Activated T-cell treated with anti-CD3 and anti-CD28 coated beads, Interleukin-2, amount 50 U/mL, for 72 hours (primary cell): ENCODE measurements at regions not wholly inside any gene's neighbourhood (a gene's known extent, or its start where the extent isn't known, plus 50 kb on each side); places are given as distances from the start of the nearest gene placed in this dataset.

ENCODE experiments used
- ATAC-seq, 2 donors: fragments of 150-1000 bp; cut with Tn5 transposase; replicated peaks in 1 of 2; 2 replicates each; pipeline ENCODE4 v1.10.0; 2021; ENCODE audit warnings: moderate library complexity in 2 of 2, mild to moderate bottlenecking in 1 of 2
- DNase-seq, 2 donors: peaks; one replicate each; pipeline ENCODE4 v3.0.0; 2021 to 2022; ENCODE audit warnings: mixed read lengths in 1 of 2
- H3K27ac Mint-ChIP-seq: one replicate; pipeline ENCODE4 v1.8.0; 2022; ENCODE audit warnings: mild to moderate bottlenecking, moderate library complexity, mixed read lengths
- H3K27me3 Mint-ChIP-seq: one replicate; pipeline ENCODE4 v1.8.0; 2022; ENCODE audit warnings: low read depth, mixed read lengths
- H3K36me3 Mint-ChIP-seq, 2 donors: one replicate each; pipeline ENCODE4 v1.8.0; 2022; ENCODE audit warnings: mixed read lengths in 2 of 2, mild to moderate bottlenecking in 1 of 2; ENCODE audit not compliant: insufficient read depth in 2 of 2
- H3K4me1 Mint-ChIP-seq: one replicate; pipeline ENCODE4 v1.8.0; 2022; ENCODE audit warnings: low read depth, mixed read lengths
- H3K4me3 Mint-ChIP-seq, 2 donors: one replicate each; pipeline ENCODE4 v1.8.0; 2022; ENCODE audit warnings: mild to moderate bottlenecking in 2 of 2, mixed read lengths in 2 of 2, moderate library complexity in 2 of 2
- H3K9me3 Mint-ChIP-seq, 2 donors: one replicate each; pipeline ENCODE4 v1.8.0; 2022; ENCODE audit warnings: mixed read lengths in 2 of 2

DNA sequence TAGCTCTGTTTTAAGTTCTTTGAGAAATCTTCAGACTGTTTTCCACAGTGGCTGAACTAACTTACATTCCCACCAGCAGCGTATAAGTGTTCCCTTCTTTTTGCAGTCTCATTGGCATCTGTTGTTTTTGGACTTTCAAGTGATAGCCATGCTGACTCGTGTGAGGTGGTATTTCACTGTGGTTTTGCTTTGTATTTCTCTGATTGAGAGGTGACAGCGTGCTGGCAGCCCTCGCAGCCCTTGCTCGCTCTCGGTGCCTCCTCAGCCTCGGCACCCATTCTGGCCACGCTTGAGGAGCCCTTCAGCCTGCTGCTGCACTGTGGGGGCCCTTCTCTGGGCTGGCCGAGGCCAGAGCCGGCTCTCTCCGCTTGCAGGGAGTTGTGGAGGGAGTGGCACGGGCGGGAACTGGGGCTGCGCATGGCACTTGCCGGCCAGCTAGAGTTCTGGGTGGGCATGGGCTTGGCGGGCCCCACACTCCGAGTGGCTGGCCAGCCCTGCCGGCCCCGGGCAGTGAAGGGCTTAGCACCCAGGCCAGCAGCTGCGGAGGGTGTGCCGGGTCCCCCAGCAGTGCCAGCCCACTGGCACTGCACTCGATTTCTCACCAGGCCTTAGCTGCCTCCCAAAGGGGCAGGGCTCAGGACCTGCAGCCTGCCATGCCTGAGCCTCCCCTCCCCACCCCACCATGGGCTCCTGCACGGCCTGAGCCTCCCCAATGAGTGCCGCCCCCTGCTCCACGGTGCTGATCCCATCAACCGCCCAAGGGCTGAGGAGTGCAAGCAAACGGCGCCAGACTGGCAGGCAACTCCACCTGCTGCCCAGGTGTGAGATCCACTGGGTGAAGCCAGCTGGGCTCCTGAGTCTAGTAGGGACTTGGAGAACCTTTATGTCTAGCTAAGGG lies 151.8 kb downstream of the IRS1 start:
- Mint-ChIP-seq H3K36me3 (peaks cover 6 to 10% of the 10 kb centered on the region in 2 donors), H3K9me3 (peaks cover 4 to 6% of the 10 kb centered on the region in 2 donors), H3K27me3 (no peaks in the 10 kb centered on the region), H3K27ac (no peak overlapping the region), H3K4me1 (peaks cover 31% of the 10 kb centered on the region), H3K4me3 (no peak overlapping the region)
- no peak for ATAC-seq
- DNase-seq, result no peak

DNA sequence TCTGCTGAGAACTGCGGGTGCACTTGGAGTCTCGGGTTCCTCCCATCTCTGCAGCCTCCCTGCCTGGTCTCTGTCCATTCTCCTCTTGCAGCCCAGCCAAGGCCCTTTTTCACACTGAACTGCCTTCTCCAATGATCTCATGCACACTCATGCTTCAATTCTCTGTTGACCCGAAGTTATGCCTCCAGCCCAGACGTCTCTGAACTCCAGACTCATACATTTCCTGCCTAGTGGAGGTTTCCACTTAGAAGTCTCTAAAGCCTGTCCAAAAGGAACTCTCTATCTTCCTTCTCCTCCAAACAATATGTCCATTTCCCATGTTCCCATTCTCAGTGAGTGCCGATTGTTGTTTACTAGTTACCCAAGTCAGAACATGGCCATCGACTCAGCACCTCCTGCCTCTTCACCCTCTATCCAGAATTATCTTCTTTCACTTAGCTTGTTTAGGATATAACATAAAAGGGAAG lies 155.2 kb downstream of the IRS1 start:
- no peaks in the 10 kb centered on the region for H3K27me3 Mint-ChIP-seq
- peaks cover 5 to 9% of the 10 kb centered on the region in 2 donors for H3K9me3 Mint-ChIP-seq
- H3K36me3 Mint-ChIP-seq, result peaks cover 6 to 7% of the 10 kb centered on the region in 2 donors
- DNase-seq, result no peak
- no peak overlapping the region for H3K4me3 Mint-ChIP-seq
- H3K27ac Mint-ChIP-seq, result no peak overlapping the region
- no peak for ATAC-seq
- peaks cover 2% of the 10 kb centered on the region for H3K4me1 Mint-ChIP-seq

DNA sequence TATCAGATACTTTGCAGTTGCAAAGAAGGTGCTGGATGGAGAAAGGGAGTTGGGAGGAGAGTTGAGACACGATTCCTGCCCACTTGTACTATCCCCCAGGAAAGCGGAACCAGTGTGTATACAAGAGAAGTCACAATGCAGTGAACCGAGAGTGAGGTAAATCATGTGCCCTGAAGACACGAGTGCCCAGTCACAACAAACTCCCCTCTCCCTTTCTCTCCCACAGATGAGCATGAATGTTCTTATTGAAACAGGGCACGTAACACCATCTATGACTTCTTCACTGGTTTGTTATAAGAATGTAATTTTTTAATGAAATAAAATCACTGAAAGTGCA lies 155.7 kb downstream of the IRS1 start:
- Mint-ChIP-seq H3K4me1 (no peaks in the 10 kb centered on the region), H3K4me3 (no peak overlapping the region), H3K27me3 (no peaks in the 10 kb centered on the region), H3K9me3 (peaks cover 2 to 7% of the 10 kb centered on the region in 2 donors), H3K36me3 (peaks cover under 1 to 2% of the 10 kb centered on the region in 2 donors), H3K27ac (no peak overlapping the region)
- no peak for ATAC-seq
- no peak for DNase-seq

DNA sequence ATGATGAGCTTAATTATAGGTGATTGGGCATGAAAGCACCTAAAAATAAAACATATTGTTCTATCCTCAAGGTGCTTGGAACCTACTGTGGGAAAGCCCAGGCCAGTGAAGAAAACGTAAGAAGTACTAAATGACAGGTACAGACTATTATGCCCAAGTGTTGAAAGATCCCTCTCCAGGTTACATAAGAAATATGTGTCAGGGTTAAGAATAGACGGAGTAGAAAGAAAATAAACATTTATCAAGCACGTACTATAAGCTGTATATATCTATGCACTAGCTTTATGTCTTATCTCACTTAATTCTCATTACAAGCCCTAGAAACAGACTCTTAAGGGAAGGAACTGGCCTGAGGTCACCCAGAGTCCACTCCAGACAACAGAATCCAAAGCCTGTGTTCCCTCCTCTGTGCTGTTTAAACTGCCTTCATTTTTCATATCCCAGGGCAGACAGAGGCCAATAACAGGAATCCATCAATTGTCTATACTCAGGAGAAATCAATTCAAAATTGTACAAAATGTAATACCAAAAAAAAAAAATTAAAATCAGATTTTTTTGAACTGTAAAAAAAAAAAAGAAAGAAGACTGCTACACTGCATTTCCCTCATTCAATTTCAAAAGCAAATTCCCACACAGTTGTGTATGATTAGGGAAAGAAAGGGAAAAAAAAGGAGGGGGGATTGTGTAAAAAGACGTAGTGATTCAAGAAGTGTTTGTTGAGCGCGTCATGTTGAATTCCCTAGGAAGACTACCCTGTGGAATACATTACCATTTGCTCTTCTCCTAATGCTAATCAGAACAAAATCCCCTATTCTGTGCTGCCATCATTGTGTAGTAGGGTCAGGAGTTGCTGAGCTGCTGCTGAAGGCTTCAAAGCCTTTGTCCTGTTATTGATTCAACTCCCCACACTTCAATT lies 156.3 kb downstream of the IRS1 start:
- no peak for DNase-seq
- no peak overlapping the region for H3K27ac Mint-ChIP-seq
- H3K36me3 Mint-ChIP-seq, result peaks cover 0 to 2% of the 10 kb centered on the region in 2 donors
- H3K27me3 Mint-ChIP-seq, result no peaks in the 10 kb centered on the region
- no peaks in the 10 kb centered on the region for H3K4me1 Mint-ChIP-seq
- no peak overlapping the region for H3K4me3 Mint-ChIP-seq
- peaks cover 2 to 6% of the 10 kb centered on the region in 2 donors for H3K9me3 Mint-ChIP-seq
- ATAC-seq, result no peak

DNA sequence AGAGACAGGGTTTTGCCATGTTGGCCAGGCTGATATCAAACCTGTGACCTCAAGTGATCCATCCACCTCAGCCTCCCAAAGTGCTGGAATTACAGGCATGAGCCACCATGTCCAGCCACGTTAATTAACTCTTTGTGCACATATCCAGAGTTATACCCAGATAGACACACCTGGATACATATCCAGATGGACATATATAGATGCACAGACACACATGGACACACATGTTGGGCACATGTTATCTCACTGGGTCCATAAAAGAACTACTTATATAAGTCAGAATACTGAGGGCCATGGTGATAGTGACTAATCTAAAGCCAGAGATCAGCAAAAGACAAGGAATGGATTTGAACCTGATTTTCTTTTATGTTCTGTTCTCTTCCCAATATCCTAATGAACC lies 158.6 kb downstream of the IRS1 start:
- Mint-ChIP-seq H3K27ac (no peak overlapping the region), H3K4me1 (no peaks in the 10 kb centered on the region), H3K9me3 (peaks cover 2 to 6% of the 10 kb centered on the region in 2 donors), H3K36me3 (peaks cover 0 to 2% of the 10 kb centered on the region in 2 donors), H3K27me3 (no peaks in the 10 kb centered on the region), H3K4me3 (no peak overlapping the region)
- ATAC-seq (no peak), DNase-seq (no peak)

DNA sequence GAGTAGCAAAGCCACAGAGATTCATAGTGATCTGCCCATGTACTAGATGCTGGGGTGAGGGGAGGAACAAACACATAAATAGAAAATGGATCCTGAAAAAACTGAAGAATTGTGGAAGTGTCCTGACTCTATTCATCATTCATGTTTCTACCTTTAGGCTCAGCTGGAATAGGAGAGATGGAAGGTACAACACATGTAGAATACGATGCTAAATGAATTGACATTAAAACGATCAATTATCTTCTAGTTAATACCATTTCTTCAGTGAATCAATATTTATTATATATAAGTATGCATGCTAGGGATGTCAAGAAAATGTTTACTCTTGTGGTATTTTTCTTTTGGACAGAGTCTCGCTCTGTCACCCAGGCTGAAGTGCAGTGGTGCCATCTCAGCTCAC lies 159.1 kb downstream of the IRS1 start:
- DNase-seq, result no peak
- H3K36me3 Mint-ChIP-seq, result peaks cover 0 to 2% of the 10 kb centered on the region in 2 donors

DNA sequence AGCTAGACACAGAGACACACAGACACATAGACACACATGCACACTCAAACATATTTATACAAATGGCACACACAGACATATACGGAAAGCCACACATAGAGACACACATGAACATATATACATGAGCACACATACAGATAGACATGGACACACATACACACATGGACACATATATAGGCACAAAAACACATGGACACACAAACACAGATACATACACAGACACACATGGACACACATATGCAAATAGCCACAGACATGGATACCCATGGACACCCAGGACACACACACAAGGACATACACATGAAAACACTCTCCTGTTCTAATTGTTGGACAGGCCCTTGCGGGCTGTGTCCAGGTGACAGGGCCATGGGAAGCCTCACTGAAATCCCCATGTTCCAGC lies 160.1 kb downstream of the IRS1 start:
- ATAC-seq, result no peak
- Mint-ChIP-seq H3K36me3 (peaks cover 0 to 2% of the 10 kb centered on the region in 2 donors), H3K27me3 (no peaks in the 10 kb centered on the region)

More for the DNA sequence above, 159.1 kb downstream of the IRS1 start:
- Mint-ChIP-seq H3K4me3 (no peak overlapping the region), H3K9me3 (peaks cover 2 to 6% of the 10 kb centered on the region in 2 donors), H3K4me1 (no peaks in the 10 kb centered on the region), H3K27ac (no peak overlapping the region), H3K27me3 (no peaks in the 10 kb centered on the region)
- ATAC-seq, result no peak

DNA sequence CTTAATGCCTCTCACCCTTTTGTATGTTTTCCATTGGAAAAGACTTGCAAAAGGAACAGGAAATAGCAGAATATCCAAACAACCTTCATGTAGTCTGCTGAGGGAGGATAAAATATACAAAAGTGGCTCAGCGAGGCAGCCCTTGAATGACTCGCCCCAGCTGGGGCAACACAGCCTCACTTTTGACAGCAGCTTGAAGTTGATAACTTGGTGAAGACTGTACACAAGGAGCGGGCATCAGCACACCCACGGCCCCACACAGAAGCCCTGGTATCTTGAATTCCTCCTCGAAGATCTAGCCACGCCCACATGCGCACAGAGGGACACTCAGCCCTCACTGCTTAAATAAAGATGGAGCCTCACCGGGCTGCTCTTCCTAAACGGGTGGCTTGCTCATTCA lies 161.0 kb downstream of the IRS1 start:
- Mint-ChIP-seq H3K36me3 (peaks cover 0 to 2% of the 10 kb centered on the region in 2 donors), H3K4me3 (no peak overlapping the region), H3K4me1 (no peaks in the 10 kb centered on the region), H3K27me3 (no peaks in the 10 kb centered on the region), H3K27ac (no peak overlapping the region), H3K9me3 (peaks cover 2 to 6% of the 10 kb centered on the region in 2 donors)
- DNase-seq (no peak), ATAC-seq (no peak)

More for the DNA sequence above, 160.1 kb downstream of the IRS1 start:
- Mint-ChIP-seq H3K27ac (no peak overlapping the region), H3K4me3 (no peak overlapping the region), H3K9me3 (peaks cover 2 to 6% of the 10 kb centered on the region in 2 donors), H3K4me1 (no peaks in the 10 kb centered on the region)
- DNase-seq, result no peak

DNA sequence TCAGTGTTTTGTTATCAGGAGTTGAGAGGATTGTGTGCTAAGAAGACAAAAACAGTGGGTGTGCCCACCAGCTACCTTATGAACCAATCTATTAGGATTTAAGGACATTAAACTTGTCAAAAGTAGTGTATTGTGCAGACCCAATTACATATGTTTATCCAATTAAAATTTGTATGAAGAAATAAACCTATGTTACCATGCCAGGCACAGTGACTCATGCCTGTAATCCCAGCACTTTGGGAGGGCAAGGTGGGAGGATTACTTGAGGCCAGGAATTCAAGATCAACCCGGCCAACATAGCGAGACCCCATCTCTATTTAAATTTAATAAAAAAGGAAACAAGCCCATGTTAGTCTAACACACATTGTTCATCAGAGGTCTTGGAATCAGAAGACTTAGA lies 162.2 kb downstream of the IRS1 start:
- ATAC-seq (no peak), DNase-seq (no peak)
- Mint-ChIP-seq H3K36me3 (peaks cover 0 to 2% of the 10 kb centered on the region in 2 donors), H3K27me3 (peaks cover 6% of the 10 kb centered on the region), H3K4me3 (no peak overlapping the region), H3K27ac (no peak overlapping the region), H3K9me3 (peaks cover 2 to 6% of the 10 kb centered on the region in 2 donors), H3K4me1 (no peaks in the 10 kb centered on the region)

DNA sequence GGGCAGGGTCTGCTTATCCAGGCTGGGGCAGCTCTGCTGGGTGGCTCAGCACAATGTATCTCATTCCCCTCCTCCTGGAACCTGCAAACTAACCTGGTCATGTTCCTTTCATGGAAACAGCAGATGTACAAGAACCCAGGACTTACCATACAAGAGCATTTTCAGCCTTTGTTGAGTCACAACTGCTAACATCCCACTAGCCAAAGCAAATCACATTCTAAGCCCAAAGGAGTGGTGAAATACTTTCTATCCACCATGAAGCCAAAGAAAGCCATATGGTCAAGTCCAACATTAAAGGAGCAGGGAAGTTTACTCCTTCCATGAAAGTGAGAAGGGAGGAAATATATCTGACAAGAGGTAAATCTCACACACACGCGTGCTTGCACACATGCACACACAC lies 163.0 kb downstream of the IRS1 start:
- peaks cover 6% of the 10 kb centered on the region for H3K27me3 Mint-ChIP-seq
- ATAC-seq (no peak), DNase-seq (no peak)
- H3K36me3 Mint-ChIP-seq, result peaks cover 0 to 2% of the 10 kb centered on the region in 2 donors
- H3K27ac Mint-ChIP-seq, result no peak overlapping the region
- H3K4me3 Mint-ChIP-seq, result no peak overlapping the region
- peaks cover 2 to 6% of the 10 kb centered on the region in 2 donors for H3K9me3 Mint-ChIP-seq
- H3K4me1 Mint-ChIP-seq, result no peaks in the 10 kb centered on the region

DNA sequence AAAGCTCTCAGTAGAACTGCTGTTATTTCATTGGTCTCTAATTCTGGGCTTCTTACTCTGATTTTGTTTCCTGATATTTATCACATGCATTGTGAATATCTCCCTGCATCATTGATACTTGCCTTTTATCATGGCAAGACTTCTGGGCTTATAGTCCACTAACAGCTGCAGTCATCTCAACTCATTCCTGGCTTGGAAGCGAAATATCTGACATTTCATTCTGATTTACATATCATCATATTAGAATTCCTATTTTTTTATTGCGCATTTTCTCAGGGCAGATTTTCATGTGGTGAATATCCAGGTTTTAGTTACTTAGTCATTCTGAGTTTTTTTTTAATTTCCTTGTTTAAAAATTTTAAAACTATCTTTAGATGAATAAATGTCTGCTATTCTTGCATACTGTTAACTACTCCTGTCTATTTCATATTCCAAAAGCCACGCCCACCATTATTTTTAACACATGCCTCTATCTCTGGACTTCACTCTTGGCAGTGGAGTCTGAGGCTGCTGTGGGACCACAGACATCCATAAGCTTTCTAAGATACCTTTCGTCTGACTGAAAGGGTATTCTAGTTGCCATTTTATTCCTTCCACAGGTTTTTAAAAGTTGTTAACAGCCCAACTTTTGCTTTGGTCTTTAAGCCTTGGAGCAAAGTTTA lies 164.5 kb downstream of the IRS1 start:
- peaks cover 2 to 6% of the 10 kb centered on the region in 2 donors for H3K9me3 Mint-ChIP-seq
- H3K4me3 Mint-ChIP-seq, result no peak overlapping the region
- H3K4me1 Mint-ChIP-seq, result no peaks in the 10 kb centered on the region
- ATAC-seq (no peak), DNase-seq (no peak)
- no peak overlapping the region for H3K27ac Mint-ChIP-seq
- peaks cover 6% of the 10 kb centered on the region for H3K27me3 Mint-ChIP-seq
- peaks cover 0 to 2% of the 10 kb centered on the region in 2 donors for H3K36me3 Mint-ChIP-seq

DNA sequence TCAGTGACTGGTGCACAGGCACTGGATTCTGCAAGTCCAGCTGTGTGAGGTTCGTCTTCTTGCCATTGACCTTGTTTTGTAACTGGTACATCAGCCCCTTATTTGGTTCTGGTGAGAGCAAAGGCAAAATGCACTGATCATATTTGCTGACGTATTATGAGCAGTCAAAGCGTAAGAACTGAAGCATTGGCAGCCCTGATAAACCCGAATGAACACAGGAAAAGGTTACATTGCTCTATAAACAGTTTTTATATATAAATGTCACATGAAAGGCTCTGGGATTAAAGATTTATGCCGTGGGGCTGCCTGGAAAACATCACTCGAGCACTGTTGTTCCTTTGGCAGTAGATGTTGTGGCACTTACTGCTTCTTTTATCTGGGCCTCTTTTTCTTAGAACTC lies 167.9 kb downstream of the IRS1 start:
- DNase-seq (no peak), ATAC-seq (no peak)
- H3K27me3 Mint-ChIP-seq, result peaks cover 6% of the 10 kb centered on the region
- H3K36me3 Mint-ChIP-seq, result no peaks in the 10 kb centered on the region
- no peak overlapping the region for H3K27ac Mint-ChIP-seq
- H3K4me1 Mint-ChIP-seq, result no peaks in the 10 kb centered on the region
- H3K9me3 Mint-ChIP-seq, result no peaks in the 10 kb centered on the region
- H3K4me3 Mint-ChIP-seq, result no peak overlapping the region

DNA sequence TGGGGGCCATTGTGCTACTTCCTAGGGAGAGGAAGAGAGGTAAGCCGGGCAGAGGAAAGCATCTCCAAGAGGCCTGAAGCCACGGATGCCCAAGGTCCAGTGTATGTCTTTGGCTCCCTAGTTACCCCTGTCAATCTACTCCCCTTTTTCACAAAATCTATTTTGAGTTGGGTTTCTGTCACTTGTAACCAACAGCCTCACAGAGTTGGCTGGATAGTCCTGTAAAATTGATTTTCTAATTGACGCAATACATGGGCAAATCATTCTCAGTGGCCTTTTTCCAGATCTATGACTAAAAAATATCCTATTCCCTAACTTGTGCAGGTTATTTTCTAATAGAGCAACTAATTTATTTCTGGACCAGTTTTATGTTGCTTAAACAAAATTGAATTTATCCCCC lies 168.4 kb downstream of the IRS1 start:
- no peak for ATAC-seq
- no peak overlapping the region for H3K27ac Mint-ChIP-seq
- DNase-seq, result no peak
- no peak overlapping the region for H3K4me3 Mint-ChIP-seq
- peaks cover 6% of the 10 kb centered on the region for H3K27me3 Mint-ChIP-seq
- H3K36me3 Mint-ChIP-seq, result no peaks in the 10 kb centered on the region
- no peaks in the 10 kb centered on the region for H3K4me1 Mint-ChIP-seq
- H3K9me3 Mint-ChIP-seq, result no peaks in the 10 kb centered on the region
